Fibroblast of villous mesenchyme (primary cell): ENCODE measurements at regions not wholly inside any gene's neighbourhood (a gene's known extent, or its start where the extent isn't known, plus 50 kb on each side); places are given as distances from the start of the nearest gene placed in this dataset.

Source experiments
- DNase-seq: peaks from one replicate; pipeline ENCODE4 v3.0.0-alpha.2; 2010; ENCODE audit warnings: low read depth
- H3K4me3 ChIP-seq: 2 replicates; pipeline ENCODE4 v1.5.1; 2011; ENCODE audit warnings: low read depth, mild to moderate bottlenecking, low read length
- TF ChIP-seq, protein P1 (sequence below): IDR thresholded peaks from 2 replicates; pipeline ENCODE4 v1.5.1; 2012; ENCODE audit warnings: low read depth, mild to moderate bottlenecking, low read length; ENCODE audit not compliant: insufficient read depth

GRCh38 chr2:22887845-22888244 lies 497.1 kb upstream of the KLHL29 start:
- TF ChIP-seq, protein P1, sequence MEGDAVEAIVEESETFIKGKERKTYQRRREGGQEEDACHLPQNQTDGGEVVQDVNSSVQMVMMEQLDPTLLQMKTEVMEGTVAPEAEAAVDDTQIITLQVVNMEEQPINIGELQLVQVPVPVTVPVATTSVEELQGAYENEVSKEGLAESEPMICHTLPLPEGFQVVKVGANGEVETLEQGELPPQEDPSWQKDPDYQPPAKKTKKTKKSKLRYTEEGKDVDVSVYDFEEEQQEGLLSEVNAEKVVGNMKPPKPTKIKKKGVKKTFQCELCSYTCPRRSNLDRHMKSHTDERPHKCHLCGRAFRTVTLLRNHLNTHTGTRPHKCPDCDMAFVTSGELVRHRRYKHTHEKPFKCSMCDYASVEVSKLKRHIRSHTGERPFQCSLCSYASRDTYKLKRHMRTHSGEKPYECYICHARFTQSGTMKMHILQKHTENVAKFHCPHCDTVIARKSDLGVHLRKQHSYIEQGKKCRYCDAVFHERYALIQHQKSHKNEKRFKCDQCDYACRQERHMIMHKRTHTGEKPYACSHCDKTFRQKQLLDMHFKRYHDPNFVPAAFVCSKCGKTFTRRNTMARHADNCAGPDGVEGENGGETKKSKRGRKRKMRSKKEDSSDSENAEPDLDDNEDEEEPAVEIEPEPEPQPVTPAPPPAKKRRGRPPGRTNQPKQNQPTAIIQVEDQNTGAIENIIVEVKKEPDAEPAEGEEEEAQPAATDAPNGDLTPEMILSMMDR, result no peak
- no peak overlapping the region for H3K4me3 ChIP-seq
- no peak for DNase-seq

GRCh38 chr2:22890132-22890531 lies 494.8 kb upstream of the KLHL29 start:
- no peak overlapping the region for H3K4me3 ChIP-seq
- DNase-seq, result no peak
- TF ChIP-seq, protein P1, result no peak

DNA sequence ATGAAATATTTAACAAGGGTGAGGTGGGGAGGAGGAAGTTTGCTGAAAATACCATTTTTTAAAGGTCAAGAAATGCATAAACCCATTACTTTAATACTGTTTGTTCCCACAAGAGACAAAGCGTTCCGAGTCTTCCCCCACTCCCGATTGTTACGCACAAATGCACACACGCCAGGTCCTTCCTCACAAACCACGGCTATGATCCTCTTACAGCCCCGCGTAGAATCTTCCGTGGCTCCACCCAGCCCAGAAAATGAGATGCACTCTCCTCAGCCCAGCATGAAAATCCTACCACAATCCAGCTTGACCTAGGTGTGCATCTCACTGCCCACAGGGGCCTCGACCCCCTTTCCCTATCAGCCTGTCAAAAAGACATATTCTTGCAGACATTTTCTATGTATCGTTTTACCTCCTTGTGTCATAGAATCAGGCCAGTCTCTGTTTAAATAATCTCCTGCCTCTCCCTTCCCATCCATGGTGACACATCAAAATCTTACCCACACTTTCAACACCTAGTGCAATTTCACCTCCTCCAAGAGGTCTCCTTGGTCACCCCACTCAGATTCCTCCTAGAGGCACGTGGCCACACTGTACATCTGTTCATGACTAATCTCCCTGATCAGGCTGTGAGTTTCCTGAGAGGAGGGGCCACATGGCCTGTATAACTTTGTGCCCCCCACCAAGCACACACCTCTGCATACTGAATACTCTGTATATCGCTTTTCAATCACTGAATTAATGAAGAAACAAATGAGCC lies 491.0 kb upstream of the KLHL29 start:
- no peak overlapping the region for H3K4me3 ChIP-seq
- TF ChIP-seq, protein P1, result no peak
- no peak for DNase-seq

GRCh38 chr2:22894761-22895160 lies 490.2 kb upstream of the KLHL29 start:
- no peak overlapping the region for H3K4me3 ChIP-seq
- DNase-seq, result no peak
- TF ChIP-seq, protein P1, result no peak

- TF ChIP-seq, protein P1, result no peak
- no peak overlapping the region for H3K4me3 ChIP-seq
- DNase-seq, result no peak
Measured at GRCh38 chr2:22897428-22897827, 487.6 kb upstream of the KLHL29 start.

GRCh38 chr2:22900674-22901073 lies 484.3 kb upstream of the KLHL29 start:
- TF ChIP-seq, protein P1, result no peak
- DNase-seq, result no peak
- H3K4me3 ChIP-seq, result no peak overlapping the region

DNA sequence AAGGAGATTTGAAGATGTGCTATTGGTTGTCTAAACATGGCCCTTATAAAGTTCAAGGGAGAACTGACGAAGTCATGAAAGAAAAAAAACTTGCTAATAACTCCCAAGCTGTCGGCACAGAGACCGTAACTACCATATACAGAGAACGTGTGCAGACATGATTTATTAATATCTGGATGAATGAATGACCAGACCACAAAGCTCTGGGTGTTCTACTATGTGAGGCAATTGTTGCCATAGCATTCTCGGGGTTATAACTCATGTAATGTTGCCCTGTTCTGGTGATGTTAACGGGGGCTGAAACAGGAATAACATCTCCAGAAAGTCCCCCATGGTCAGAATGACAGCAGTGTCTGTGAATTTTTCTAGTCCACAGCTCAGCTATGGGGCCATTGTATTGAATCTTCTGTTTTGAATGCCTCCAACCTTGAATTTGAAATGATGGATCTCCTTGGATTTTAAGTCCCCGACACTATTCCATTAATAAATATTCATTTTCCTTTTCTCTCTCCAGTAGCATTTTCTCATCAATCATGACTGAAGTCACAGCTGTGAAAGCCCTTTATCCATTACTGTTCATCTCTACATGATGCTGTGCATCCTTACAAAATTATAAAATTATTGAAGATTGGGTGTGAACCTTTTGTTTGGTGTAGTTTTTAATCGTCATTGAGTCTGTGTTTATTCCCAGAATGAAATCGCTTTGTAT lies 483.4 kb upstream of the KLHL29 start:
- H3K4me3 ChIP-seq, result no peak overlapping the region
- DNase-seq, result no peak
- TF ChIP-seq, protein P1, result no peak
